ENCODE measurements at regions not wholly inside any gene's neighbourhood (a gene's known extent, or its start where the extent isn't known, plus 50 kb on each side); places are given as distances from the start of the nearest gene placed in this dataset.

GRCh38 chr7:130936202-130936931, 202.4 kb upstream of the KLF14 start:
- H3K4me3 ChIP-seq (ENCODE audit: low read depth, low read length), result no peak overlapping the region
- no peaks in the 10 kb centered on the region for H3K36me3 ChIP-seq (ENCODE audit: control insufficient read depth in 2 of 2, insufficient read depth in 1 of 2, low read length in 2 of 2)
- TF ChIP-seq ZNF692 (tag by site-specific recombination; IDR thresholded peaks at IDR 0.05) (no peak), ZNF530 (tag by site-specific recombination; IDR thresholded peaks at IDR 0.05; ENCODE audit: low read depth) (no peak), TRIM28 (IDR thresholded peaks at IDR 0.05; ENCODE audit: borderline replicate concordance, low read length) (no peak), ZBTB17 (tag by site-specific recombination; IDR thresholded peaks at IDR 0.05) (no peak), ZNF561 (tag by site-specific recombination; IDR thresholded peaks at IDR 0.05; ENCODE audit: borderline replicate concordance) (no peak), ZSCAN30 (tag by site-specific recombination; IDR thresholded peaks at IDR 0.05) (no peak), ZNF837 (tag by site-specific recombination; IDR thresholded peaks at IDR 0.05) (no peak), GLIS2 (tag by site-specific recombination; IDR thresholded peaks at IDR 0.05) (no peak), ZBTB1 (tag by site-specific recombination; IDR thresholded peaks at IDR 0.05) (no peak), ZNF175 (tag by site-specific recombination; IDR thresholded peaks at IDR 0.05) (no peak)
- ChIA-PET CTCF (interaction anchor here (0.8 to 2.2 kb wide), 2 partner anchors 40 kb away, joined by 4 to 10 read pairs; no protein-coding TSS in a partner anchor), POLR2A (interaction anchor here (0.6 kb wide), 2 partner anchors 8 to 24 kb away, joined by 3 read pairs; no protein-coding TSS in a partner anchor)
- H3K4me1 ChIP-seq (ENCODE audit: control insufficient read depth, insufficient read depth, low read length), result no peaks in the 10 kb centered on the region
- no peak overlapping the region for H3K27ac ChIP-seq (ENCODE audit: extremely low read depth, low read depth, low read length)
- no peaks in the 10 kb centered on the region for H3K9me3 ChIP-seq (ENCODE audit: control insufficient read depth, insufficient read depth, low read depth, low read length)

- CTCF ChIA-PET, result interaction anchor here (0.7 to 2.2 kb wide), 3 partner anchors 10 to 45 kb away, joined by 3 to 10 read pairs (median 3); no protein-coding TSS in a partner anchor
- POLR2A ChIA-PET, result interaction anchor here (0.6 kb wide), 1 partner anchor 9 kb away, joined by 3 read pairs; no protein-coding TSS in a partner anchor
- H3K36me3 ChIP-seq (ENCODE audit: control insufficient read depth in 2 of 2, insufficient read depth in 1 of 2, low read length in 2 of 2), result no peaks in the 10 kb centered on the region
Measured at GRCh38 chr7:130937016-130937415, 203.0 kb upstream of the KLF14 start.

More at GRCh38 chr7:130937016-130937415, 203.0 kb upstream of the KLF14 start:
- Histone ChIP-seq H3K27ac (ENCODE audit: extremely low read depth, low read depth, low read length) (no peak overlapping the region), H3K4me1 (ENCODE audit: control insufficient read depth, insufficient read depth, low read length) (no peaks in the 10 kb centered on the region), H3K9me3 (ENCODE audit: control insufficient read depth, insufficient read depth, low read depth, low read length) (no peaks in the 10 kb centered on the region), H3K4me3 (ENCODE audit: low read depth, low read length) (no peak overlapping the region)
- no peak for TF ChIP-seq ZNF843 (tag by site-specific recombination; IDR thresholded peaks at IDR 0.05)
- TF ChIP-seq ZNF26 (tag by site-specific recombination; IDR thresholded peaks at IDR 0.05), result no peak
- no peak for TF ChIP-seq ZNF645 (tag by site-specific recombination; IDR thresholded peaks at IDR 0.05)
- TF ChIP-seq GLI4 (tag by site-specific recombination; IDR thresholded peaks at IDR 0.05), result no peak
- TF ChIP-seq ZBTB48 (tag by site-specific recombination; IDR thresholded peaks at IDR 0.05), result no peak
- no peak for TF ChIP-seq ZNF529 (tag by site-specific recombination; IDR thresholded peaks at IDR 0.05; ENCODE audit: insufficient replicate concordance)
- TF ChIP-seq ZNF623 (tag by site-specific recombination; IDR thresholded peaks at IDR 0.05), result no peak
- no peak for TF ChIP-seq GLIS1 (tag by site-specific recombination; IDR thresholded peaks at IDR 0.05)
- TF ChIP-seq ZFP3 (tag by site-specific recombination; IDR thresholded peaks at IDR 0.05; ENCODE audit: low read depth), result no peak
- TF ChIP-seq SETDB1 (IDR thresholded peaks at IDR 0.05; ENCODE audit: insufficient read length, low read length), result no peak

Data from HEK293 (cell line).